HG03571 (cell line): ENCODE measurements at regions not wholly inside any gene's neighbourhood (a gene's known extent, or its start where the extent isn't known, plus 50 kb on each side); places are given as distances from the start of the nearest gene placed in this dataset.
"Not testable (repeated sequence)": the region's sequence is repeated elsewhere in the genome, so short reads cannot be mapped to it uniquely, and the experiment has no call there.

Experiments
- ATAC-seq: cut with Tn5 transposase; IDR thresholded peaks from one replicate; pipeline ENCODE4 v1.9.1; 2021; ENCODE audit not compliant: unreplicated experiment

DNA sequence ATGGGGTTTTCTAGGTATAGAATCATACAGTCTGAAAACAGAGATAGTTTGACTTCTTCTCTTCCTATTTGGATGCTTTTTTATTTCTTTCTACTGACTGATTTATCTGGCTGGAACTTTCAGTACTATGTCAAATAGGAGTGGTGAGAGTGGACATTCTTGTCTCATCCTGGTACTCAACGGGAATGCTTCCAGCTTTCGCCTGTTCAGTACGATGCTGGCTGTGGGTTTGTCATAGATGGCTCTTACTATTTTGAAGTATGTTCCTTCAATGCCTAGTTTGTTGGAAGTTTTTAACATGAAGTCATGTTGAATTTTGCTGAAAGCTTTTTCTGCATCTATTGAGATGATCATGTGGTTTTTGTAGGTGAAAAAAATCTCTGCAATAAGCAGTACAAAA lies 730.4 kb downstream of the PLCL1 start:
- no peak for ATAC-seq

- ATAC-seq, result no peak
These were observed 721.0 kb downstream of the PLCL1 start for GRCh38 chr2:198525211-198525969.

- no peak for ATAC-seq
These were observed 719.3 kb downstream of the PLCL1 start for GRCh38 chr2:198523710-198524109.

DNA sequence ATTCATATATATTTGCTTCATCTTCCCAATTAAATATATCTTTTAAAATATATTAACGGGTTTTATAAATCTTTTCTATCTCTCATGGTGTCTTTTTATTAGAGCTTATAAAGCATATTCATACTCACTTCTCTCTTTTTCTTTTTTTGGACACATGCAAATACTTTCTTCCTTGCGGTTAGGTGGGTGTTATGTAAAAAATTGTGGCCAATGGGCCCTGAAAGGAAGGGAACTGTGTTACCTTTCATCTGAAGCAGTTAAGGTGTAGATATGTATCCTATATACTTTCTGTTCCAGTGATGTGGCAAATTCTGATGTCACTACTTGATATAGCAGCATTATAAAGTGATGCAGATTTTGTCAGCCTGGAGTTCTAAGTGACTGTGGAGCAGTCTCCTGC lies 714.5 kb downstream of the PLCL1 start:
- ATAC-seq, result no peak

- ATAC-seq, result no peak
These were observed 713.6 kb downstream of the PLCL1 start for GRCh38 chr2:198517976-198518375.

DNA sequence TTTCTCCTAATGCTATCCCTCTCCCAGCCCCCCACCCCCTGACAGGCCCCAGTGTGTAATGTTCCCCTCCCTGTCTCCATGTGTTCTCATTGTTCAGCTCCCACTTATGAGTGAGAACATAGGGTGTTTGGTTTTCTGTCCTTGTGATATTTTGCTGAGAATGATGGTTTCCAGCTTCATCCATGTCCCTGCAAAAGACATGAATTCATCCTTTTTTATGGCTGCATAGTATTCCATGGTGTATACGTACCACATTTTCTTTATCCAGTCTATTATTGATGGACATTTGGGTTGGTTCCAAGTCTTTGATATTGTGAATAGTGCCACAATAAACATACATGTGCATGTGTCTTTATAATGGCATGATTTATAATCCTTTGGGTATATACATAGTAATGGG lies 704.2 kb downstream of the PLCL1 start:
- not testable (repeated sequence) for ATAC-seq

- no peak for ATAC-seq
These were observed 695.1 kb downstream of the PLCL1 start for GRCh38 chr2:198499539-198499938.

- no peak for ATAC-seq
These were observed 694.1 kb downstream of the PLCL1 start for GRCh38 chr2:198498516-198498915.

DNA sequence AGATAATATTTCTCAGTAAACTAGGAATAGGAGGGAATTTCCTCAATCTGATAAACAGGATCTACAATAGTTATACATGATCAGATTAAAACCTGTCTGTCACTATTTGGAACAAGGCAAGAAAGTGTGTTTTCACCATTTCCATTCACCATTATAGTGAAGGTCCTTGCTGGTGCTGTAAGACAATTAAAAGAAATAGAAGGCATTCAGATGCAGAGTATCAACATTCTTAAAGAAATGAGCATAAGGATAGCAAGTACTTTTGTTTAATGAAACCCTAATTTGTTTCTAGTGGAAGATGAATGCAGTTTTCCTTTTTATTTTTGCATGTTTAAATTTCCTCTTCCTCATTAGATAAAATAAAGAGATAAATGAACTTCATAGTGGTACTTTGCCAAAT lies 693.7 kb downstream of the PLCL1 start:
- no peak for ATAC-seq

DNA sequence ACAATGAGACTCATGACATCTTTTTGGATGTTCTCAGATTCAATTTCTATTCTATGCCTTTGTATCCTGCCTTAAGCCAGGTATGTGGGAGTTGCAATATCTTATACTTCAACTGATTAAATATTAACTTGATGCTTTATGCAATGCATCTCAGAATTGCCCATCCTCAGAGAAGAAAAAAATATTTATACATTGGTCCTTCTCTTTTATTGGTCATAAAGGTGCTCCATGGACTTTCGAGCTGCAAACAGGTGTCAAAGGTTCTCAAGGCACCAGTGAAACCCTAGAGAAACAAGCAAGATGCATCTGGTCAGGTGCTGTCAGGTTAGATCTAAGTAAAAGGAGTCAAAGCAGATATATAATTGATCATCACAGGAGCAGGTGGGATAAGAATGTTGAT lies 690.5 kb downstream of the PLCL1 start:
- no peak for ATAC-seq

GRCh38 chr2:198490748-198491147 lies 686.4 kb downstream of the PLCL1 start:
- no peak for ATAC-seq

DNA sequence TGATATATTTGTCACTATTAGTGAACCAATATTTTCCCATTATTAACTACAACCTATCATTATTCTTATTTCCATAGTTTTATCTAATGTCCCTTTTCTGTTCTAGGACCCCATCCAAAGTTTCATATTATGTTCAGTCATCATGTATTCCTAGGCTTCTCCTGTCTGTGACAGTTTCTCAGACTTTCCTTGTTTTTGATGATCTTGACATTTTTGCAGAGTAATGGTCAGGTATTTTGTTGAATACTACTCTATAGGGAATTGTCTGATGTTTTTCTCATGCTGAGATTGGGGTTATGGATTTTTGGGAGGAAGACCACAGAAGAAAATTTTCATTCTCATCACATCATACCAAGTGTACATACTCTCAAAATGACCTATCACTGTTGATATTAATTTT lies 684.6 kb downstream of the PLCL1 start:
- no peak for ATAC-seq

- no peak for ATAC-seq
These were observed 678.7 kb downstream of the PLCL1 start for GRCh38 chr2:198483051-198483450.

DNA sequence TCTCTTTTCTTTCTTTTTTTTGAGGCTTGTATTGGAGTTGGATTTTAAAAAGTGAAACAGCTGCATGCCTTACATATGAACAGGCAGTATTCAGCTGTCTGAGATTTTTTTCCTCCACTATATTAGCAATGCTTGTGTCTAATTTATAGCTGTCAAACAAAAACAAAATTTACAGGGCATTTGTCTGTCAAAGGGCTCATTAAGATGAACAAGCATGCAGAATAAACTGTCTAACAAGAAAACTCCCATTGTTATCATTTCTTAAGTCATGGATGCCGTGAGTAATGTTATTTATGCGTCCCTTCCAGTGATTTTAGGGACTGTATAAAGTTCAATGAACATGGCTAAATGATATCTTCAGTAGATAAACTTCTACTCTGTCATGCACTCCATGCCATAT lies 674.7 kb downstream of the PLCL1 start:
- no peak for ATAC-seq

GRCh38 chr2:198478361-198478760 lies 674.0 kb downstream of the PLCL1 start:
- ATAC-seq, result no peak

DNA sequence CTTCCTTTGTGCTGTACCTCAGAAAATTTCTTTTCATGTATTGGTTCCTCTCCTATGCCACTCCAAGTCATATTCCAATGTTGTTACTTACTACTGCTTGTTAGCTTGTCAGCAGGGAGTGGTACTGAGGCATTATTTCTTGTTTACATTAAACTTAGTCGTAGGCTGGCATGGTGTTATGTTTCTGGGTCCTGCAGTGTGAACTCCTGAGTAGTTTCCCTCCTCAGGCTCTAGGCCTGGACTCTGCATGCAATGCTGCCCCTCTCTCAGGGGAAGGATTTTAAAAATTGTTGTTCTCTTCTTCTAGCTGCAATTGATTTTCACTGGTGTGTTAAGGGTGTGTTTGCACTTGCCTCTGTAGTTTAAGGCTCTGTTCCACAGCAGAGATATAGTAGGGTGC lies 671.6 kb downstream of the PLCL1 start:
- ATAC-seq, result no peak

- ATAC-seq, result no peak
These were observed 666.9 kb downstream of the PLCL1 start for GRCh38 chr2:198471291-198471690.

DNA sequence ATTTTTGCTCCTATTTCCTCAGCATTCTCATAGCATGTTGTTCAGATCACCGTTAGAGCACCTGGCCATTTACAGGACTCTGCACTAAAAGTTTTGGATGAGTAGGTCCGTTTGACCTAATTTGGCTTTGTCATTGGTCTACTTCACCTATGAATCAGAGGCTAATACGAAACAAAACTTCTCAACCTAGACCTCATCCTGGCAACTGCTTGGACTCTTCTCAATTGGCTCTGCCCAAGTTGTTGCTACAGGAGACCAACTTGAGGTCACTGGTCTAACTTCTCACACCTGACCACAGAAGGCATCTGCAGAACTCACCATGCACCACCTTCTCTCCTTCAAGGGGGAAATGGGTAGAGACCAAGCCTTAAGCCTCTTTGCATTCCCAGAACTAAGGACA lies 663.7 kb downstream of the PLCL1 start:
- no peak for ATAC-seq

DNA sequence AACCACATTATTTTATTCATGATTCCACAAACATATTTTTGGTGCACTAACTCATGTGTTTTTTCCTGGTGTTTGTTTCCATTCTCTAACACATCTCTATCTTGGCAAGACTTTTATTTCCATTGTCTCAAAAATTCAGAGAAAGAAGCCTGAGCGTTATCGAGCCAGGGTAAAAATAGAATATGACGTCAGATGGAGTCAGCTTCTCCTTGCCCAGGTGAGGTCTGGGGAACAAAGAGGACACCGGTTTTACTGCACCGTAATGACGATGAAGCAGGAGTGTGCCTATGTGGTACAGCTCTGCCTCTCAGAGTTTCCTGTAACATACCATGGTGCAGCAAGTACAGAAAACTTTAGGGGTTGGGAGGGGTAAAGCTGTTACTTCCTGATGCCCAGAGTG lies 661.6 kb downstream of the PLCL1 start:
- no peak for ATAC-seq

DNA sequence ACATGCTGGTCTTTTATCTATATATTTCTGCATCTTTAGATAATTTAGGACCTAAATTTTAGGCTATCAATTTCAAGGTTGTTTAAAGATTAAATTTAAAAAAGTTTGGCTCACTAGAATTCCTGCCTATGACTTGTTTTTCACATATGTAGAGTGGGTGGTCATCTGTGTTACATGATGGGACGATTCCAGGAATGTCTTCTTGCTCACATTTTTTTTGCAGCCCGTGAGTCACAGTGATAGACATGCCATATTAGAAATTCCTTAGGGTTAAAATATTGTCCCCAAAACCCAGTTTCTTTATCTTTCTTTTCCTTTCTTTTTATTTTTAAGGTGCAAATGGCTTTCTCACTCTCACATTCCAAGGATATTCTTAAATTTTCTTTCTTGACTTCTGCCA lies 652.0 kb downstream of the PLCL1 start:
- ATAC-seq, result no peak

DNA sequence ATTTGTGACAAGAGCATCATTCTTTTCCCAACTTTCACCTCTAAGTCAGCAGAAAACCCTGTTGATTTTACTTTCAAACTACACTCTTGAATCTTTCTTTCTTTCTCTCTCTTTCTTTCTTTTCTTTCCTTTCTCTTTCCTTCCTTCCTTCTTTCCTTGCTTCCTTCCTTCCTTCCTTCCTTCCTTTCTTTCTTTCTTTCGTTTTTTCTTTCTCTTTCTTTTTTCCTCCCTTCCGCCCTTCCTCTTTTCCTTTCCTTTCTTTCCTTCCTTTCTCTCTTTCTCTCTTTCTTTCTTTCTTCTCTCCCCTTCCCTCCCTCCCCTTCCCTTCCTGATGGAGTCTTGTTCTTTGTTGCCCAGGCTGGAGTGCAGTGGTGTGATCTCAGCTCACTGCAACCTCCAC lies 649.5 kb downstream of the PLCL1 start:
- no peak for ATAC-seq

- ATAC-seq, result no peak
These were observed 647.9 kb downstream of the PLCL1 start for GRCh38 chr2:198452327-198452726.

GRCh38 chr2:198448789-198449188 lies 644.4 kb downstream of the PLCL1 start:
- no peak for ATAC-seq
